ENCODE measurements at regions not wholly inside any gene's neighbourhood (a gene's known extent, or its start where the extent isn't known, plus 50 kb on each side); places are given as distances from the start of the nearest gene placed in this dataset.

- TF ChIP-seq ZFP30 (CRISPR knock-in tag; IDR thresholded peaks at IDR 0.05) = no peak
- TF ChIP-seq TCF4 (CRISPR knock-in tag; IDR thresholded peaks at IDR 0.05; ENCODE audit: borderline replicate concordance) = no peak
- TF ChIP-seq ZNF8 (CRISPR knock-in tag; IDR thresholded peaks at IDR 0.05) = no peak
- no peak for TF ChIP-seq ZFP3 (CRISPR knock-in tag; IDR thresholded peaks at IDR 0.05)
- TF ChIP-seq CSRNP3 (CRISPR knock-in tag; IDR thresholded peaks at IDR 0.05) = no peak
- no peak for TF ChIP-seq GLIS3 (CRISPR knock-in tag; IDR thresholded peaks at IDR 0.05)
- no peak for TF ChIP-seq PATZ1 (CRISPR knock-in tag; IDR thresholded peaks at IDR 0.05; ENCODE audit: borderline replicate concordance)
- no peak for TF ChIP-seq ZNF565 (CRISPR knock-in tag; conservative IDR thresholded peaks at IDR 0.05; ENCODE audit: low read depth)
- TF ChIP-seq ARNTL (CRISPR knock-in tag; IDR thresholded peaks at IDR 0.05; ENCODE audit: borderline replicate concordance, low read depth) = no peak
- no peak for TF ChIP-seq TSHZ2 (CRISPR knock-in tag; IDR thresholded peaks at IDR 0.05)
Measured at GRCh38 chr14:43677581-43677980, 829.5 kb downstream of the FSCB start.
